HG03378 (cell line): ENCODE measurements at regions not wholly inside any gene's neighbourhood (a gene's known extent, or its start where the extent isn't known, plus 50 kb on each side); places are given as distances from the start of the nearest gene placed in this dataset.
"Not testable (repeated sequence)": the region's sequence is repeated elsewhere in the genome, so short reads cannot be mapped to it uniquely, and the experiment has no call there.

ENCODE experiments used
- ATAC-seq: cut with Tn5 transposase; IDR thresholded peaks from one replicate; pipeline ENCODE4 v1.9.1; 2021; ENCODE audit warnings: mild to moderate bottlenecking, moderate library complexity; ENCODE audit not compliant: unreplicated experiment

DNA sequence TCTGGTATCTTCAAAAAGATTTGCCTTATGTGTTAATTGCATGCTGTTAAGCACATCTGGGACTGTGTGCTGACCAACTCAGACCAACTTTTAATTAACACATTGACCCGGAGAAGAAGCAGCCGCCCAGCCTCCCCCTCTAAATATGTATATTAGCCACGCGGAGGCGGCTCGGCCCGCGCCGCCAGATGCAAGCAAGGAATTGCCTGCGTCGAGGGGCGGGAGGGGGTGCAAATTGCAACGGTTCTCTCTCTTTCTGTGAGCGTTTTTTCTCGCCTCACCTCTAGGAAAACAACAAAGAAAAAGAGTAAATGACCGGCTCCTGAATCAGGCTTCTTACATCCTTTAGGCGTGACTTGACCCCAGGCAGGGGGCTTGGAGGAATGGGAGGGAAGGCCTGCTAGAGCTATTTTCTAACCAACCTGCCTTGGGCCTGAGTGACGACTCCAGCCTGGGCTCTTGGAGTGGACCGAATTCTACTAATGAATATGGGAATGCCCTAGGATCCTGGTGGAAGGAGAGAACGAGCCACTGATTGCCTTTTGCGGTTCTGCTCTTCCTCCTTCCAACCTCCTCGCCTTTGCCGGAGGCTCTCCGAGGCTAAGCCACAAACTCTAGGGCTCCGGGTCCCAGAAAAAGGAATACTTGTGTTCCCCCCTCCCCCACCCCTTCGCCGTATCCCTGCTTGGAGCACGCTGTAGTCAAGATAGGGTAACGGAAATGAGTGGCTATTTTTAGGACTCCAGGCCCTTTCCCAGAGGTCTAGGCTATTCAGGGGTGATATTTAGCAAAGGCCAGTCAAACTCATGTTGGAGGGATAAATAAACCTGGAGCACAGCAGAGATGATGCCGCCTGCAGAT, 417.0 kb upstream of the ESRRG start:
- ATAC-seq: no peak

DNA sequence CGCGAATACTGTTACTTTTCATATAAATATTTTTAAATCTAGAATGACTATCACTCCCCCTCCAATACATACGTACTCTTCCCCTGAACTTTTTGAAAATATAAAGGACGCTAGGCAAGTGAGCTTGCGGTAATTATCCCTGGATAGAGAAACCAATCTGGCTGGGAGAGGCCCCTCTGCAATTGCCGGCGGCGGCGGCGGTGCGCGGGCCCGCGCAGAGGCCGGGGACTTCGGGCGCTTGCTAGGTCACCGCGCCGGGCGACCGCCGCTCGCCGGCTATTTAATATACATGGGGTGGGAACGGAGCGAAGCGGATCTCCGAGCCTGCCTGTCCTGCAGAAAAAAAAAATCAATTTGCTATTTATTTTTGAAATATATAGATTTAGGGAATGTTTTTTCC, 416.3 kb upstream of the ESRRG start:
- ATAC-seq: no peak

DNA sequence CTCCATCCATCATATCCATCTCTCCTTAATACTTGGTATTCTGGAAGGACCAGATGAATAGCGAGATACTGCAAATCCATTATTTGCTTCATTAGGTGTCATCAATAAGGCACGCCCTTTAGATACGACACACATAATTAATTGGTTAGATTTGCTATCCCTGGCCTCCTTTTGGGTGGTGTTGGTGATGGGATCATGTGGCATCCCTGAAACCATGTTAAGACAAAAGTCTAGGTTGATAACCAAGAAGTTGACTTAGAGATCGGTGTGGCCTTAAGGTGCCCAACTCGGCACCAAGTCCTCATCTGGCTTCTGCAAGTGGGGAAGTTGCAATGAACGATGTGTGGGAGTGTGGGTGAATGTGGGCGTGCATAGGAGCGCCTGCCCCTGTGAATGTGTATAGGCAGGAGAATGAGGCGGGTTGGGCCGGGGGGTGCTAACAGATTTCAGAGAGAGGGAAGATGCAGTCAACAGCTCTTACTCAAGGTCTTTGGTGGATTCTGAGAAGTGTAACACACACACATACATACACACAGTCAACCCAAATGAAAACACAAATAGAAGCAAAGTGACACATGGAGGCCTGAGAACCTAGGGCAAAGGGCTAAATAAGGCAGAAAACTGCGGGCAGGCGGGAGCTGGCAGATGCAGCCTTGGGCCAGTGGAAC, 415.7 kb upstream of the ESRRG start:
- ATAC-seq: no peak

DNA sequence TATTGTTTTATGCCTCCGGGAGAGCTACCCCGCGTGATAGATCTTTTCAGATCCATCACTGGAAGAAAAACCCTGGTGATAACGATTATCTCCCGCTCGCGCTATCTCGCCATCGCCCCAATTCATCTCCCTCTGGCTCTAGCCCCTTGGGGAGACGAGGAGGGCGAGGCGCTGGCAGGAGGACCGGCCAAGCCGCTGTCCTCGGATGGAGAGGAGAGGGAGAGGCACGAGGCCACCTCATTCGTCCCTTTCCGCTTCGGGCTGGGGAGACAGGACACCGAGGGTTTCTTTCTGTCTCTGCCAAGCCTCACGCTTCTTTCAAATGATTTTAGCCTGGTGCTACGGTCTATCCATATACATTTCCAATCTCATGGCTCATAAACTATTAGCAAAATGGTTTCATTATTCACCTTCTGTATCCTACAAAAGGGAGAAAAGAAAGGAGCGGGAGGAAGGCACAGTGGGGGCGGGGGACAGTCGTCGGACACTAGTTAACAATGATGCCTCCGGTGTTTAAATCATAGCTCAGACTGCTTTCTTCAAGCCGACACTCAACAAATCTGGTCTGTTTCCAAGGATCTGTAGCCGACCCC, 415.0 kb upstream of the ESRRG start:
- no peak for ATAC-seq

DNA sequence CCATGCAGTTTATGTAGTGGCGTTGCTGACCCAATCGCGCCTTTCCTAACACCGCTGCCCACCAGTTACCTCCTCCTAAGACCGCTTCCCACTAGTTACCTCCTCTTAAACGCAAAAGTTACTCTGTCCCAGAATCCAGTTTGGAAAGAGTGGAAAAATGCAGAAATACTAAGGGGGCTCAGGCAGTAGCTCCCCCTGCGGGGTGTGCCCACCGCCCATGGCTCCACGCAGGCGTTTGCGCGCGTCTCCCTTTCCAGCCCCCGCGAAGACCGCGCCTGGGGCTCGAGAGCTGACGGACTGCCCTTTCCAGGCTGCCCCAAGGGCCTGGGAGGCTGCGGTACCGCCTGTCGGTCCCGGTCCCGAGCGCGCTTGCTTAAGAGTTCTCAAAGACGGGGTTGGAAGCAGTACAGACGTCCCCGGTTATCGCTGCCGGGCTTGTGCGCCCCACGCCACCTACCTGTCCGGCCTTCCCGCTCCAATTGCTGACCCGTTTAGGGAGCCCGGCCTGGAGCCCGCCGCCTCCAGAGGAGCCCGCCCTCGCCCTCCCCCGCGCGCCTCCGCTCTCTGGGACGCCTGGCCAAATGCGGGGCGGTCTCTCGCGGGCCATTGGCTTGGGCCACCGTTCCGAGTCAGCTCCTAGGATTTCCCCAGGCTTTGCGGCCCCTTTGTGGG, 414.1 kb upstream of the ESRRG start:
- ATAC-seq: no peak

DNA sequence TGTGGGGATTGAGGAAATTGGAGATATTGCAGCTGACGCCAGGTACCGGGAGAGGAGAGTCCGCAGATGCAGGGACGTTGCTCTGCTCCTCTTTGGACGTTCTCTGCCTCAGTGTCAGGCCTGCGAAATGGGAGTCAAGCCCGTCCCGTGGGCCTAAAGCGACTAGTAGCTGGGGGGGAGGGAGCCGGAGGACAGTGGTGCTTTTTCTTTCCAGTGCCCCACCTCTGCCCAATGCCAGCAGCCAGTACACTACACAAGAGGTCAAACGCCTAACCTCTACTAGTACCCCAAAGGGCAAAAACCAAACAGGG, 413.6 kb upstream of the ESRRG start:
- no peak for ATAC-seq

DNA sequence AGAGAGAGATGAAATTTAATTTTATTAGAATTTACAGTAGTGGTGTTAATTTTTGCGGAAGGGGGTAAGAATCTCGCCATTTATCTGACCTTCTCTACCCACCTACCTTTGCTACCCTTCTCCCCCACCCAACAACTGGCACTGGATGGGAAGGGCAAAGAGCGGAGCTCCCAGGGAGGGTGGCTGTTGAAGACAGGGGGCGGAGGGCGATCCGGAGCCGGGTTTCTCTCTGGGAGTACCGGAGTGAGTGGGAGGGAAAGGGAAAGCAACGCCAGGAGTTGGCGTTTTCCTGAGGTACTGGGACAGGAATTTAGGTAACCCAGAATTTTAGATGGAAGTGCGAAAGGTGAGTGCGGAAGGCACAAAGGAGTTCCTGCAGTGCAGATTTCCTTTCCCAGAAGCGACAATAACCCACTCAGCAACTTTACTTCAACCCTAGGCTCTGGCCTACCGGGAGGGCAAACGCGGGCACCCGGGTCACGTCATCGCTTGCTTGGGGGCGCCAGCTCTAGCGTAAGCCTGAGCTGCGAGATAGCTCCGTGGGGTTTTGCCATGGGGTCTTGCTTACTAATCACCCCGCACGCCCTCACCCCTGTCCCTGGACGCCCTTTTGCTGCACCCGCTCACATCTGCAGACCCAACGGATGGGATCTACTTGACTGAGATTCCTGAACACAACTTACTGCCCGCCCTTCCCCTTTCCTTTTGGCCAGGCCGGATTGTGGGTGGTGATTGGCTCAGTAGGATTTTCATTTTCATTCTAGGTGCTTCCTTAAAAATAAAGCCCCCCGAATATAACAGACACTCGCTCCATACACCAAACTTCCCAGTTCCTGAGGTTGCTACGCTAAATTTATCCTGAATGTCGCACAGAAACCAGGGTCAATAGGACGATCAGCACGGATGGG, 413.0 kb upstream of the ESRRG start:
- ATAC-seq: no peak

DNA sequence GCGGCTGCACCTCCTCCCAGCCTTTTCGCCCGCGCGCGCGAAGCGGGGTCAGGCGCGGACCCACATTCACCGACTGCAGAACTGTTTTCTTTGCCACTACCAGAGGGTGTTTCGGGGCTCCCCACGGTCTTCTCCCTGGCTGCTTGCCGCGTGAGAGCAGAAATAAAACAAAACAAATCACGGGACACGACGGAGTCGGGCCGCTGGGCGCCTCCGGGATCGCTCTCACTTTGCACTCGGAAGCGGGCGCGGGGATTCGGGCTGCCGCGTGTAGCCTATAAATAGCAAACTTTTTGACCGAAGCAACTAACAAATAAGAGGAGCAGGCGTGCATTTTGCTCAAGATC, 412.3 kb upstream of the ESRRG start:
- no peak for ATAC-seq

DNA sequence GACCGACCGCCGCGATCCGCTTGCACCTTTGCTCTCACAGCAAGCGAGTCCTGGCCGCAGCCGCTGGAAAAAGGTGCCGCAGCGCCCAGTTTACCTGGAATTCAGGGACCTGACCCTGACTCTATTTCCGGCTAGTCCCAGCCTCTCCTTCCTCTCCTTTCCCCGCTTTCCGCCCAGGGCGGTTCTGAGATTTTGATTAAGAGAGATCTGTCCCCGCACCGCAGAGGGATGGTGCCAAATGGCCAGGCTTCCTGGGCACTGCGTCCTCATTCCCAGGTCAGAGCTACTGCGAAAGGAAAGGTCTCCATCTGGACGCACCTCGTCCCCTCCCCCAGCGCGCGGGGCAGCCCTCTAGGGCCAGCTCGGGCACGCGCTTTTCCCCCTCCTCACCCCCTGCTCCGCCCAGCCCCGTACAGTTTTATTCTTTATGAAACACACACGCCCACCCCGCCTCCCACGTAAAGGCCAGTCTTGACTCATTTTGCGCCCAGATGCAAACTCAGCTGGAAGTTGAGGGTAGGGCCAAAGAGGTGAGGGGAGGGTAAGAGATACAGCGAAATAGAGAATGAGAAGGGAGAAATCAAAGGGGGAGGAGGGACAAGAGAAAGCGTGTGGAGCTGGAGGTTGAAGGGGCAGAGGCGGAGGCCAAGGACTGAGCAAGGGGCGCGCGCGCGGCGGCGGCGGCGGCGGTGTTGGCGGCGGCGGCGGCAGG, 411.8 kb upstream of the ESRRG start:
- peak; percentile 55 for ATAC-seq

DNA sequence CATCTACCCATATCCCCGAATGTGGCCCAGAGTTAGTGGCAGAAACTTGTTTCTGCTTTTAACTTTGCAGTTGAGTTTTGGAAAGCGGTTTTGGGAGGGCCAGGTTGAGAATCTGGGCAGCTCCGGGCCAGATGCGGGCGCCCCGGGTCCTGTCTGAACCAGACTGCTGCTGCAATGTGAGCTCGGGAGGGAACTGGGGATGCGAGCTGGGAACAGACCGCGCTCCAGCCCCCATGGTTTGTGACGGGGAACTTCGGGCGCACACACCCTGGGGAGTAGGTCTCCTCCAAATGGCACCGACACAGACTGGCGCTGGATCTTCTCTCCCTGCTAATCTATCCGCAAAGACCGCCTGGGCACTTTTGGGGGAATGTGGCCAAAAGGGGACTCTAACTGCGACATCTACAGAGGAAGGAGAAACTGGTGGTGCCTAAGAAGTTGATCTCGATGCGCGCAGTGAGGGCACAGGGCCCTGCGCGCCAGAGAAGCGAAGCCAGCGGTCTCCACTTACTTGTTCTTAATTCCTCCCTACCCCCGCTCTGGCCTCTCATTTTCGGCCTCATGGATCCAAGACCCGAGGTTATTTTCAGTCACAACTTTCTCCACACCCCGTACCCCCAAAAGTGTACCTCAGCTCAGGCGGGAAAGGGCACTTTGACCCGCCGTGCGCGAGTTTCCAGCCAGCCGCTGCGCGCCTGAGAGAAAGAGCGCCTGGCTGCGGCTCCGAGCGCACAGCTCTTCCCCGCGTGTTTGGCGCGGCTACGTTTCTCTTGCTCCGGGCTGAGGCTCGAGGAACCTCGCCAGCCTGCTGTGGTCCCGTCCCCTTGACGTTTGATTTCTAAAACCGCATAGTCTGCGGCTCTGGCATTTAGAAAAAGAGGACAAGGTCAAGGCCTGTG, 411.0 kb upstream of the ESRRG start:
- ATAC-seq: no peak

DNA sequence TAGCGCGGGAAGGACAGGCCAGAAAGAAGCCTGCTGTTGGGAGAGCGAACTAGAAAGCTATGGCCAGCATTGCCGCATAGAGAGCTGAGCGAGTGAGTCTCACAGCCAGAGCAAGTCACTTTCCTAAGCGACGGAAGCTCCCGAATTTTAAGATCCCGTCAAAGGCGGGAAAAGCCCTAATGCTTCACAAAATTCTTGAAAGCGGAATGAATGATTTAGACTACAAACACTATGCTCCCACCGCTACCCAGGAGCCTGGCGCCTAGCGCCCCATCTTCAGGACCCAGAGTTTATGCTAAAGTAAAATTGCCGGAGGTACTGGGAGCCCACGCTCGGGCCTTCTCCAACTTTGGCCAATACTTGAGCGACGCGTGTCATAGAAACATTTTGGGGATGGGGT, 409.9 kb upstream of the ESRRG start:
- ATAC-seq: no peak

DNA sequence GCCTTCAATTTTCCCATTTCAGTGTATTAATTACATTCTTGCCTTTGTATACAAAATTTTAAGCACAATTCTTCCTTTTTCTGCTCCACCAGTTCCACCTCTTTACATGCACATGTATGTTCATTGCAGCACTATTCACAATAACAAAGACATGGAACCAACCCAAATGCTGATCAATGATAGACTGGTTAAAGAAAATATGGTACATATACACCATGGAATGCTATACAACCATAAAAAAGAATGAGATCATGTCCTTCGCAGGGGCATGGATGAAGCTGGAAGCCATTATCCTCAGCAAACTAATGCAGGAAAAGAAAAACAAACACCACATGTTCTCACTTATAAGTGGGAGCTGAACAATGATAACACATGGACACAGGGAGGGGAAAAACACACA, 400.1 kb upstream of the ESRRG start:
- ATAC-seq: not testable (repeated sequence)

DNA sequence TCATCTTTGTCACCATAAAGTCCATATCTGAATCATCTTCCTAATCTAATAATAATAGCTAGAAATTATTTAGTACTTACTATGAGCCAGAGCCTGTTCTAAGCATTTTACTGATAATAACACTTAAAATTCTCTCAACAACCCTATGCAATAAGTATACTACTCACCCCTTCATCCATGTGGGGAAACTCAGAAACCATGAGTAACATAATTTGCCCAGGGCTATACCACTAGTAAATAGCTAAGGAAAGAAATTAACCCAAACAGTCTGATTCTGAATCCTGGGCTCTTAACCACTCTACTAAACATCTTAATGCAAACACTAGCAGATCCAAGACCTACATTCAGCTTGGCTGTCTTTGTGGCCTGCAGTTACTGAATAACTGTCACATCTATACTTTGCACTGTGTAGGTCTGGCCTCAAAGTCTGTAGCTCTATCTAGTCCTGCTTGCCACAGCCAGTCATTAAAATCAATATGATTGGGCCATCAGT, 394.8 kb upstream of the ESRRG start:
- ATAC-seq: no peak

DNA sequence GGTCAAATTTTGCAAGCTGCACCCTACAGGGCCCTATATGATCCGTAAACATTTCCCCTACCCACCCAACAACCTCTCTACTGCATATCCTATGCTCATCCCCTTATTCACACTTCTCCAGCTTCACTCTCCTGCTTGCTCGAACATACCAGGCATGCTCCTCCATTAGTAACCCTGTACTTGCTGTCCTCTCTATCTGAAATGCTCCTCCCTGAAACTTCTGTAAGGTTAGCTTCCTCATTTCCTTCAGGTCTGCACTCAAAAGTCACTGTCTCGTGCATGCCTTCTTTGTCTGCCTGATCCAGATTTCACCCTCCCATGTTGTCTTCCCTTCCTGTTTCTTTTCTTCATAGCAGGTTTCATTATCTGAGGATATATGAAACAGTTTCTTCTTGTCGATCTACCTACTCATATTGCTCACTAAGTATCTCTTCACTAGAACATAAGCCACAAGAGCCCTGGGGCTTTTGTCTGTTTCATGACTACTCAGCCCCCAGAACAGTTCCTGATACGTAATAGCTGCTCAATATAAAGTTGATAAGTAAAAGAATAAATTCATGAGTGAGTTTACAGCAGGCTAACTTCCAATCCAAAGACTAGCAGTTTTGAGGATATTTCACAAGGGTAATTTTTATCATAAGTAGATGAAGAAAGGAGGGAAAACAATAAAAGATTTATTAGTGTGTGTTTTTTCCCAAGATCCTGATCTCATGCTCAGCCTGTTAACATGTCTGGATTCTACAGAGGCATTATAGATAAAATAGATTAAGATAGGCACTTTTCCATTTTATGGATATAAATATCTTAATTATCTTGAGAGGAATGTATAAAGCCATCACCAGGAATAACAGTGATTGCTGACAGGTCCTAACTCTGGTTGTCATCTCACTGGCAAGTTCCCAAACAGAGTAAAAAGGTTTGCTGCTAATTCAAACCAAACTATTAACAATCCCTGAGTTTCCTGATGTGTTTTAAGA, 392.5 kb upstream of the ESRRG start:
- no peak for ATAC-seq

DNA sequence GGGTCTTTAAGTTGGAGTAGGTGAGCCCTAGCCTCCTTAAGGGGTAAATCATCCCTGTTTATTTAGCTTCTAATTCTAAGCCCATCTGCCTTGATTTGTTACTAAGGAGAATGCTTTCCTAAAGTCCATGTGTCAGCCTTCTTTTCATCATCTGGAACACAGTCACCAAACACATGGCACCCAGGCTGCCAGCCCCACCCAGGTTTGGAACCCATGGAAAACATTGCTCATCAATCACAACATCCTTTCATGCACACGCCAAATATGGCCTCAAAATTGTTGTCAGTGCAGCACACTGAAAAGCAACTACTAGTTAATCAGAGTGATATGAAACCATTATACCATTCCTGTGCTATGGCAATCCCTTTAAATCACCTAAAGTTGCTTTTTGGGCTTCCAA, 386.7 kb upstream of the ESRRG start:
- ATAC-seq: no peak

DNA sequence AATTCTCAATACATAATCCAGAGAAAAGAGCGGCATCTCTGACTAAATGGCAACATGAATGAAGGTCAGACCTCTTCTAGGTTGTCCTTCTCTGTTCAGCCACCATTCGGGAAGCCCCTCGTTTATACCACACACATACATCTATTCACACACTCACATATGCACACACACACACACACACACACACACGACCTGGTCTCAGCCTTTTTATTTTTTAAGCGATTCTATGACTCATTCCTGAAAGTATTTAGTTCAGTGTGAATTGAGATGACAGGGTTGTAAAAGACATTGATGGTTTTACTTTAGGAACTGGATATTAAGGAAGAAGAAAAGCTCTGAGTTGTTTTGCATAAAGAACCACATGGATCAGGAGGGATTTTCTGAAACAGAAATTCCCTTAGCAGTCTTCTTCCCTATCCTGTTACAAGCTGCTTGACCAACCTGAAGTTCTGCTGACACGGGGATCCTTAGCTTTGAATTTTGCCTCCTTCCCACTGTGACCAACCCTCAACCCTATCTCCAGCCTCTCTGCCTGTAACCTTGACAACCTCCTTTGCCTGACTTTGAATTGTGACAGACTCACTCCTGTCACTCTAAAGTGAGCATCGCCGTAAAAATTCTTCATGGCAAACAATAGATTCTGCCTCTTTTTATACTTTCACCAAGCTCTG, 383.1 kb upstream of the ESRRG start:
- ATAC-seq: no peak

DNA sequence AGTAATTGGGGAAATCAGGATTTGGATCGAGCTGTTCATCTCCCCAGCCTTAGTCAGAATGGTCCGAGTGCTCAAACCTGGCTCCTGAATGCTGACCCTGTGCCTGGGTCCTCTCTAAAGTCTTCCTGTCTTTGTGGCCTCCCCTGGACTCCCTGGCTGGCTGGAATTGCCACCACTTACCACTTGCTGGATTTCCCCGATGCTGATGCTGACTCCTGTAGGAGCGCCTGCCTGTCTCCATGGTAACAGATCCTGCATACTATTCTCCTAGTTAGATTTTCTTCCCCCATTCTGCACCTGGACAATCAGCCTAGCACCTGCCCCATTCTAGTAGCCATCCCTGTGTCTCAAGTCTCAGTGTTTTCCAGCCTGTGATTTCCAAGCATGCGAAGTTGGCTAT, 382.2 kb upstream of the ESRRG start:
- ATAC-seq: no peak
